ENCODE measurements at regions not wholly inside any gene's neighbourhood (a gene's known extent, or its start where the extent isn't known, plus 50 kb on each side); places are given as distances from the start of the nearest gene placed in this dataset.

DNA sequence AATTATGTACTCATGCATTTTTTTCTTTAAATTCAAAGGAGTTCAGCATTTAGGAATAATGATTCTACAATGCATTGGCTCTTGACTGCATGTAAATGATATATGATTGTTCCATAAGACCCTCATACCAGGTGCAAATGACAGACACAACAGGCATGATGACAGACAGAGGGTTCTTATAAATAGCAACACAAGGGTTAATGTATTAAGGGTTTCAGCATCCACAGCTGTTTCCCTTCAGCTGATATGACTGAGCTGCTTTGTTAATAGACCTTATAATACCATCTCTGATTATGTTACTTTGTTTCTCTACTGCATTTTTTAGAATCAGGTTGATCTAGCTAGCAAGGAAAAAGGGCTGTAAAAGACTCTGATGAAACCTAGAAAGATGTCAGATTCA lies 90.8 kb upstream of the TMTC2 start (continued):
- TF ChIP-seq EZH2 (IDR thresholded peaks at IDR 0.05; ENCODE audit: low read depth, low read length, severe bottlenecking) (no peak), POLR2A (IDR thresholded peaks at IDR 0.05; ENCODE audit: control extremely low read depth in 1 of 2, low read depth in 2 of 2, low read length in 2 of 2) (no peak), CBX5 (IDR thresholded peaks at IDR 0.05; ENCODE audit: low read depth, low read length) (no peak), GABPA (IDR thresholded peaks at IDR 0.05; ENCODE audit: borderline replicate concordance, insufficient read depth, low read length) (no peak), MAFK (IDR thresholded peaks at IDR 0.05; ENCODE audit: low read depth, low read length) (no peak)
